ENCODE measurements at regions not wholly inside any gene's neighbourhood (a gene's known extent, or its start where the extent isn't known, plus 50 kb on each side); places are given as distances from the start of the nearest gene placed in this dataset.

- TF ChIP-seq MAX (IDR thresholded peaks at IDR 0.05) (no peak), REST (IDR thresholded peaks at IDR 0.05; ENCODE audit: low read depth) (no peak), CEBPB (IDR thresholded peaks at IDR 0.05) (no peak)
These were observed 1863.5 kb upstream of the PCDH20 start for GRCh38 chr13:63279136-63279535.
